Astrocyte of the spinal cord (primary cell): ENCODE measurements at regions not wholly inside any gene's neighbourhood (a gene's known extent, or its start where the extent isn't known, plus 50 kb on each side); places are given as distances from the start of the nearest gene placed in this dataset.

Source experiments
- DNase-seq: peaks from one replicate; pipeline ENCODE4 v3.0.0; 2011; ENCODE audit warnings: low read depth, low spot score
- H3K4me3 ChIP-seq: 2 replicates; pipeline ENCODE4 v1.5.1; 2011; ENCODE audit warnings: low read depth, mild to moderate bottlenecking, low read length, moderate library complexity
- CTCF ChIP-seq: IDR thresholded peaks from 2 replicates; pipeline ENCODE4 v1.5.1; 2012; ENCODE audit warnings: low read depth, mild to moderate bottlenecking, low read length, inconsistent platforms
- in situ Hi-C: cut with HindIII; loops from 2 replicates; pipeline ENCODE4 v1.10.0; 2017; ENCODE audit warnings: low sequenced_read_pairs

DNA sequence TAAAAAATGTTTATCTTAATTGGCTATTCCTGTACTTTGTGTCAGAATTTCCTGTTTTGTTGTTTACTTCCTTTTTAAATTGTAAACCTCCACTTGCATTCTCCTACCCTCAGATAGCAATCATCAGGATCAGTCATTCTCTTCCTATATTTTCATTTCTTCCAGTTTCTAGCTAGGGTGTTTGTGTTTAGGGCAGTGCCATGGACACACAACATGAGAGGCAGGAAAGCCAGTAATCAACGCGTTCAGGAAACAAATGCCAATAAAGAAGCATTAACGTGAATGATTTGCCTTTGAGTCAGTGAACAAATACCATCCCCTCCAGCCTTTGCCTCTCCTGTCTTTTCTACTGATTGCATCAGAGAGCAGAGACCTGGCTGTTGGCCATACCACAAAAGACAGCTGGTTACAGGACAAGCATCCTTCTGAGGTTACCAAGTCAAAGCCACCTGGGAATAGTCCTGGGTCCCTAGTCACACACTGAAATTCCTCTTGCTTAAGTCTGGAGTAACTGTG, 56.7 kb upstream of the FHL2 start:
- in situ Hi-C loops: no loop called here
- H3K4me3 ChIP-seq: no peak overlapping the region
- no peak for TF ChIP-seq CTCF
- DNase-seq: peak; percentile 99

- H3K4me3 ChIP-seq: no peak overlapping the region
- in situ Hi-C loops: no loop called here
- DNase-seq: peak; percentile 96
- peak; percentile 69 for TF ChIP-seq CTCF
Observed at GRCh38 chr2:105454801-105455485, 56.1 kb upstream of the FHL2 start.

- no peak for TF ChIP-seq CTCF
- H3K4me3 ChIP-seq: no peak overlapping the region
- in situ Hi-C loops: no loop called here
- no peak for DNase-seq
Observed at GRCh38 chr2:105451571-105452166, 52.8 kb upstream of the FHL2 start.

DNA sequence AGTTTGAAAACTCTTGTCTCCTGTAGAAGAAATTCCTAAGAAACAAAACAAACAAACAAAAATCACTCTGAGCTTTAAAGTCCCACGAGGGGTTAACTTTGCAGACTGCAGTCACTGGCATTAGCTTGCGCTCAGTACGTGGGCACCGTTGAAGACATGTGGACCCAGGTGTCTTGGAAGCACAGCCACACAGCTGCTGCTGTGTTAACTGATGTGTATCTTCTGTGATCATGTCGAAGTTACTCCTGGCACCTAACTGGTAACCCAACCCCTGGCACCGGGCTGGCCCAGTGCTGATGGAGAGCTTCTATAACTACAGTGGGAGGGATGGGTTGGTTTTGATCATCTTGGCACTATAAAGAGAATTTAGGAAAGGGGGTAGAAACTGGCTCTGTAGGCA, 51.6 kb upstream of the FHL2 start:
- DNase-seq: no peak
- H3K4me3 ChIP-seq: no peak overlapping the region
- no peak for TF ChIP-seq CTCF
- in situ Hi-C loops: no loop called here

DNA sequence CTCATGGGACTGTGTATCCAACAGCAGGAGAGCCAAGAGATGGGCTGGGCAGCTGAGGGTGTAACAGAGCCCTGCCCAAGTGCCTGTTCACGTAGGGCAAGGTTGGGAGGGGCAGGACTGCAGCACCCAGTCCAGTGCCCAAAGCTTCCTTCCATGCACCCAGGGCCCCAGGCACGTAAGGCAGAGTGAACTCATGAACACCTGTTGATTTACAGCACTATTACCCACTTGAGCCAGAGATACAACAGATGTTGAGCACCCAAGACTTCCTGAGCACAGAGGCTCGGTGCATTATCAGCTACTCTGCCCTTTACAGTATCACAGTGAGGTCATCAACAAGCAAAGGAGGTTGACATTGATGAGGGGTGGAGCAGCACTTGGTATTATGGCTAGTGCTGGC, 50.2 kb upstream of the FHL2 start:
- no peak for TF ChIP-seq CTCF
- H3K4me3 ChIP-seq: no peak overlapping the region
- DNase-seq: no peak
- in situ Hi-C loops: no loop called here
